ENCODE measurements at regions not wholly inside any gene's neighbourhood (a gene's known extent, or its start where the extent isn't known, plus 50 kb on each side); places are given as distances from the start of the nearest gene placed in this dataset.
A peak's percentile ranks its signal among the peaks of the same experiment; 100 is the strongest.

GRCh38 chr1:209208648-209209047 is 374.9 kb upstream of the CAMK1G start:
- H3K9ac ChIP-seq (ENCODE audit: low read length), result no peak overlapping the region
- H3F3A ChIP-seq (ENCODE audit: insufficient read depth, low read length), result no peaks in the 10 kb centered on the region
- no peaks in the 10 kb centered on the region for H4K20me1 ChIP-seq (ENCODE audit: insufficient read depth, low read length)
- no peaks in the 10 kb centered on the region for H3K79me2 ChIP-seq (ENCODE audit: low read length)
- no peak for DNase-seq
- TF ChIP-seq EZH2 (optimal IDR thresholded peaks at IDR 0.05; ENCODE audit: low read depth, low read length) (no peak), CTCF (IDR thresholded peaks at IDR 0.05; ENCODE audit: low read length) (no peak), EZH2phosphoT487 (IDR thresholded peaks at IDR 0.05; ENCODE audit: low read length) (no peak)
- H3K9me2 ChIP-seq (replicated peaks; ENCODE audit: insufficient read depth, low read length), result no peaks in the 10 kb centered on the region
- no peaks in the 10 kb centered on the region for H3K36me3 ChIP-seq (replicated peaks; ENCODE audit: insufficient read depth, low read length)
- H3K27me3 ChIP-seq (replicated peaks; ENCODE audit: insufficient read depth, low read length), result no peaks in the 10 kb centered on the region
- no peak overlapping the region for H3K4me2 ChIP-seq (ENCODE audit: low read depth, low read length)
- no peak overlapping the region for H3K4me3 ChIP-seq (ENCODE audit: low read length)
- H3K4me1 ChIP-seq (ENCODE audit: low read length), result peaks cover 22% of the 10 kb centered on the region
- H2AFZ ChIP-seq (ENCODE audit: low read length), result peak overlapping the region; percentile 80; the same call in 1 of the 2 replicates
- no peaks in the 10 kb centered on the region for H3K9me3 ChIP-seq (replicated peaks; ENCODE audit: insufficient read depth, low read length)
- H3K27ac ChIP-seq (ENCODE audit: low read length), result no peak overlapping the region

- H3K4me3 ChIP-seq (ENCODE audit: low read length), result no peak overlapping the region
- H4K20me1 ChIP-seq (ENCODE audit: insufficient read depth, low read length), result no peaks in the 10 kb centered on the region
- H3K79me2 ChIP-seq (ENCODE audit: low read length), result no peaks in the 10 kb centered on the region
- H3K9me2 ChIP-seq (replicated peaks; ENCODE audit: insufficient read depth, low read length), result no peaks in the 10 kb centered on the region
- TF ChIP-seq CTCF (IDR thresholded peaks at IDR 0.05; ENCODE audit: low read length) (no peak), EZH2phosphoT487 (IDR thresholded peaks at IDR 0.05; ENCODE audit: low read length) (no peak)
- H3K36me3 ChIP-seq (replicated peaks; ENCODE audit: insufficient read depth, low read length), result no peaks in the 10 kb centered on the region
- no peaks in the 10 kb centered on the region for H3K4me1 ChIP-seq (ENCODE audit: low read length)
- no peak overlapping the region for H3K9ac ChIP-seq (ENCODE audit: low read length)
- no peaks in the 10 kb centered on the region for H3K9me3 ChIP-seq (replicated peaks; ENCODE audit: insufficient read depth, low read length)
- no peak overlapping the region for H2AFZ ChIP-seq (ENCODE audit: low read length)
- no peaks in the 10 kb centered on the region for H3K27me3 ChIP-seq (replicated peaks; ENCODE audit: insufficient read depth, low read length)
- no peak overlapping the region for H3K4me2 ChIP-seq (ENCODE audit: low read depth, low read length)
- DNase-seq, result no peak
- no peaks in the 10 kb centered on the region for H3F3A ChIP-seq (ENCODE audit: insufficient read depth, low read length)
- H3K27ac ChIP-seq (ENCODE audit: low read length), result no peak overlapping the region
These were observed 369.5 kb upstream of the CAMK1G start for GRCh38 chr1:209213989-209214388.

- Histone ChIP-seq H3K36me3 (replicated peaks; ENCODE audit: insufficient read depth, low read length) (no peaks in the 10 kb centered on the region), H3F3A (ENCODE audit: insufficient read depth, low read length) (no peaks in the 10 kb centered on the region)
- TF ChIP-seq CTCF (IDR thresholded peaks at IDR 0.05; ENCODE audit: low read length), result no peak
- no peak for TF ChIP-seq EZH2phosphoT487 (IDR thresholded peaks at IDR 0.05; ENCODE audit: low read length)
- no peak for TF ChIP-seq EZH2 (optimal IDR thresholded peaks at IDR 0.05; ENCODE audit: low read depth, low read length)
These were observed 367.7 kb upstream of the CAMK1G start for GRCh38 chr1:209215826-209216225.

More at GRCh38 chr1:209215826-209216225, 367.7 kb upstream of the CAMK1G start:
- DNase-seq, result no peak
- Histone ChIP-seq H2AFZ (ENCODE audit: low read length) (no peak overlapping the region), H3K9me2 (replicated peaks; ENCODE audit: insufficient read depth, low read length) (no peaks in the 10 kb centered on the region), H3K4me2 (ENCODE audit: low read depth, low read length) (no peak overlapping the region), H3K9me3 (replicated peaks; ENCODE audit: insufficient read depth, low read length) (no peaks in the 10 kb centered on the region), H3K79me2 (ENCODE audit: low read length) (no peaks in the 10 kb centered on the region), H4K20me1 (ENCODE audit: insufficient read depth, low read length) (no peaks in the 10 kb centered on the region), H3K27ac (ENCODE audit: low read length) (no peak overlapping the region), H3K4me1 (ENCODE audit: low read length) (no peaks in the 10 kb centered on the region), H3K4me3 (ENCODE audit: low read length) (no peak overlapping the region), H3K27me3 (replicated peaks; ENCODE audit: insufficient read depth, low read length) (no peaks in the 10 kb centered on the region), H3K9ac (ENCODE audit: low read length) (no peak overlapping the region)

All from MM.1S (cell line).